Activated CD8-positive, alpha-beta T cell treated with anti-CD3 and anti-CD28 coated beads, Interleukin-2, amount 10 ng/mL, durations not matched to agents 7 days and 5 days (primary cell): ENCODE measurements at regions not wholly inside any gene's neighbourhood (a gene's known extent, or its start where the extent isn't known, plus 50 kb on each side); places are given as distances from the start of the nearest gene placed in this dataset.
"Not testable (repeated sequence)": the region's sequence is repeated elsewhere in the genome, so short reads cannot be mapped to it uniquely, and the experiment has no call there.

Experiments
- ATAC-seq: fragments of 150-1000 bp; cut with Tn5 transposase; one replicate; pipeline ENCODE4 v1.10.0; 2021; ENCODE audit warnings: moderate library complexity
- CTCF ChIA-PET: fragments of 350-600 bp; sonication (Branson Sonifier 250); formaldehyde crosslinking; loops from one replicate; lab custom pipeline; 2021; ENCODE audit warnings: antibody characterized with exemption; lab: Charles Lee
- POLR2A ChIA-PET: fragments of 350-600 bp; sonication (Branson Sonifier 250); formaldehyde crosslinking; loops from one replicate; lab custom pipeline; 2021; ENCODE audit warnings: antibody characterized with exemption; lab: Charles Lee
- DNase-seq: peaks from one replicate; pipeline ENCODE4 v3.0.0-alpha.2; 2020
- H3K27ac Mint-ChIP-seq: one replicate; pipeline ENCODE4 v1.8.0; 2021; ENCODE audit warnings: mild to moderate bottlenecking, mixed read lengths
- H3K27me3 Mint-ChIP-seq: one replicate; pipeline ENCODE4 v1.8.0; 2021; ENCODE audit warnings: low read depth, mixed read lengths
- H3K36me3 Mint-ChIP-seq: one replicate; pipeline ENCODE4 v1.8.0; 2021; ENCODE audit warnings: low read depth, mixed read lengths
- H3K4me1 Mint-ChIP-seq: one replicate; pipeline ENCODE4 v1.8.0; 2021; ENCODE audit warnings: low read depth, mixed read lengths
- H3K4me3 Mint-ChIP-seq: one replicate; pipeline ENCODE4 v1.8.0; 2021; ENCODE audit warnings: mild to moderate bottlenecking, mixed read lengths
- H3K9me3 Mint-ChIP-seq: one replicate; pipeline ENCODE4 v1.8.0; 2022; ENCODE audit warnings: mixed read lengths; ENCODE audit not compliant: insufficient read depth

GRCh38 chr1:234782105-234782751 is 172.2 kb upstream of the IRF2BP2 start:
- ATAC-seq (no peak), DNase-seq (no peak)
- H3K27me3 Mint-ChIP-seq, result no peaks in the 10 kb centered on the region
- ChIA-PET CTCF (interaction anchor here (2.7 kb wide), 1 partner anchor 171 kb away, joined by 6 read pairs; no protein-coding TSS in a partner anchor), POLR2A (no interaction called here)
- H3K9me3 Mint-ChIP-seq, result no peaks in the 10 kb centered on the region
- H3K36me3 Mint-ChIP-seq, result no peaks in the 10 kb centered on the region
- no peaks in the 10 kb centered on the region for H3K4me1 Mint-ChIP-seq
- no peak overlapping the region for H3K27ac Mint-ChIP-seq
- H3K4me3 Mint-ChIP-seq, result no peak overlapping the region

DNA sequence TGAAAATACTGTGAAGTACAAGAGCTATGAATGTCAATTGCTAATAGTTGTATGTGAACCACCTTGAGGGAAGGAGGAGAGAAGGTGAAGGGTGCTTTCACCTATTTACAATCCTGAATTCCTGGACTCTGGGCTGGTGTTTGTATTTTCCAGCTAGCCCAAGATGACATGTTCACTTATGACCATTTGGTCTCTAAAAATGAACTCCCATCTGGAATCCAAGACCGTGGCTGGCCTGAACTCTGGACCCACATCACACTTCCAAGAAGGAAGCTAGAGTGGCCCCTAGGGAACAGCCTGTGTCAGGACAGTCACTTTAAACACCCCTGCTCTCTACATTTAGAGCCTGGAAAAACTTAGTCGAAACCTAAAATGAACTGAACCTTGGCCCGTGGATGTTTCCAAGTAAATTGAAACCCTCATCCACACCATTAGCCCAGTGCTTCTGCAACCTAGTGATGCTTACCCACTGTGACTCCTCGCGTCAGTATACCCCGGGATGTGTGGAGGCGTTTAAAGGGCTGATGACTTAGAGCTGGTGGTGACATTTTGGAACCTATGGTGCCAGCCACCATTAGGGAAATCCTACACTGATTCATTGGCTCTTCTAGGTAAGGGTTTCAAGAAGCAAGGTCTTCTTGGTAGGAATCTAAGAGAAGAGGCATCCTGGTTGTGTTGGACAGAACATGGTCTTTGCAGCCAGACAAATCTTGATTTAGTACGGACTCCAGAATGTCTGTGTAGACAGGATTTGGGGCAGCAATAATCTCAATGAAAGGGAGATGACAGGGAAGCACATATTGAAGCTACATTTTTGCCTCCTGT is 171.5 kb upstream of the IRF2BP2 start:
- H3K36me3 Mint-ChIP-seq, result no peaks in the 10 kb centered on the region
- ChIA-PET POLR2A (no interaction called here), CTCF (interaction anchor here (2.7 kb wide), 1 partner anchor 170 kb away, joined by 6 read pairs; no protein-coding TSS in a partner anchor)
- no peak overlapping the region for H3K27ac Mint-ChIP-seq
- DNase-seq (no peak), ATAC-seq (no peak)
- no peaks in the 10 kb centered on the region for H3K27me3 Mint-ChIP-seq
- no peaks in the 10 kb centered on the region for H3K9me3 Mint-ChIP-seq
- H3K4me3 Mint-ChIP-seq, result no peak overlapping the region
- no peaks in the 10 kb centered on the region for H3K4me1 Mint-ChIP-seq

GRCh38 chr1:234780531-234781162 is 170.7 kb upstream of the IRF2BP2 start:
- DNase-seq (no peak), ATAC-seq (no peak)
- Mint-ChIP-seq H3K36me3 (no peaks in the 10 kb centered on the region), H3K4me3 (no peak overlapping the region), H3K27ac (no peak overlapping the region), H3K9me3 (no peaks in the 10 kb centered on the region), H3K27me3 (no peaks in the 10 kb centered on the region), H3K4me1 (no peaks in the 10 kb centered on the region)
- ChIA-PET POLR2A (no interaction called here), CTCF (interaction anchor here (2.7 kb wide), 1 partner anchor 169 kb away, joined by 6 read pairs; no protein-coding TSS in a partner anchor)

DNA sequence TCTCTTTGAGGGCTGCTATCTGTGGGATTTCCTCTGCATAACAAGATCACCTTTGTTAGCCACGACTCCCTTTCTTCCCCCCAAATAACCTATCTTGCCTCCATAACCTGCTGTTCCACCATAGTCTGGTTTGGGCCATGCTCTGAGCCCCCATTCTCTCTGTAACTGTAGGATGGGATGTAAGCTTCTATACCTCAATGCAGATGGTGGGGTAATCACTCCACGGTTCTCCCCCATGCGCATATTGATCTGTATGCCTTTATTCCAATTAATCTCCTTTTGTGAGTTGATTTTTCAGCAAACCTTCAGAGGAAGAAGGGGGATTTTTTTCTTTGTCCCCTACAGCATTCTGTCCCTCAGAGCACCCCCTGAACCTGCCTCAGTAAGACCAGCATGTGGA is 170.1 kb upstream of the IRF2BP2 start:
- DNase-seq, result no peak
- no peak overlapping the region for H3K27ac Mint-ChIP-seq
- no peak overlapping the region for H3K4me3 Mint-ChIP-seq
- no peak for ATAC-seq
- POLR2A ChIA-PET, result no interaction called here
- CTCF ChIA-PET, result interaction anchor here (2.7 kb wide), 1 partner anchor 168 kb away, joined by 6 read pairs; no protein-coding TSS in a partner anchor
- H3K36me3 Mint-ChIP-seq, result peaks cover 3% of the 10 kb centered on the region
- H3K9me3 Mint-ChIP-seq, result no peaks in the 10 kb centered on the region
- H3K27me3 Mint-ChIP-seq, result no peaks in the 10 kb centered on the region
- H3K4me1 Mint-ChIP-seq, result peaks cover 4% of the 10 kb centered on the region

DNA sequence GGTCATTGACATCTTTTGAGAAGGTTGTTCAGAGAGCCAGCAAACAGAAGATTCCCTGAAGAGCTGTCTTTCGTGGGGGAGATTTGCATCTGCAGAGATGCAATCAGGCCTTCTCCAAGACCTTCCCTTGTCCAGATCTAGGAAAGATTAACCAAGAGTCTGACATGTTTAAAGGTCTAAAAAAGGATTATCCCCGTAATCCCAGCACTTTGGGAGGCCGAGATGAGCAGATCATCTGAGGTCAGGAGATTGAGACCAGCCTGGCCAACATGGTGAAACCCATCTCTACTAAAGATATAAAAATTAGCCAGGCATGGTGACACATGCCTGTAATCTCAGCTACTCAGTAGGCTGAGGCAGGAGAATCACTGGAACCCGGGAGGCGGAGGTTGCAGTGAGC is 169.6 kb upstream of the IRF2BP2 start:
- H3K27me3 Mint-ChIP-seq, H3K9me3 Mint-ChIP-seq, H3K36me3 Mint-ChIP-seq, H3K4me3 Mint-ChIP-seq, H3K4me1 Mint-ChIP-seq, DNase-seq, ATAC-seq, H3K27ac Mint-ChIP-seq: not testable (repeated sequence)
- CTCF ChIA-PET, result interaction anchor here (2.7 kb wide), 1 partner anchor 168 kb away, joined by 6 read pairs; no protein-coding TSS in a partner anchor
- POLR2A ChIA-PET, result interaction anchor here (0.9 to 1.1 kb wide), 2 partner anchors 63 to 232 kb away, joined by 3 to 4 read pairs; no protein-coding TSS in a partner anchor

DNA sequence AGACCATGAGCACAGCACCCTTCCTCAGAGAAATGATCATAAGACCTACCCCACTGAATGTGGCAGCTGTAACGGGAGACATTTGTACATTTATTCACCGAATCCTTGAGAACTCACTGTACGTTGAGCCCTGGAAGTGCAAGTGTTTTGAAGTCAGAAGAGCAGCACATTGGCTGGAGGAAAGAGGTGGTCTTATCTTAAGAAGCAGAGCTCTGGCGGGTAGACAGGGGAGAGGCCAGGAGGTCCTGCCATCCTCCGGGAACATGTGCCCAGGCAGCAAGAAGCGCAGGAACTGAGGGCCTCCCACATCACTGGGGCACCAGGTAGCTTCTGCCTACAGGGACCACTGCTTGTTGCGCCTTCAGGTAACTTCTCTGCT is 169.2 kb upstream of the IRF2BP2 start:
- Mint-ChIP-seq H3K36me3 (peaks cover 3% of the 10 kb centered on the region), H3K9me3 (no peaks in the 10 kb centered on the region), H3K27ac (no peak overlapping the region), H3K4me1 (peaks cover 9% of the 10 kb centered on the region), H3K27me3 (no peaks in the 10 kb centered on the region), H3K4me3 (no peak overlapping the region)
- DNase-seq, result no peak
- no peak for ATAC-seq
- ChIA-PET POLR2A (interaction anchor here (0.9 to 1.1 kb wide), 2 partner anchors 64 to 233 kb away, joined by 3 to 4 read pairs; no protein-coding TSS in a partner anchor), CTCF (no interaction called here)

GRCh38 chr1:234778221-234779159 is 168.5 kb upstream of the IRF2BP2 start:
- H3K4me1 Mint-ChIP-seq, result peaks cover 9% of the 10 kb centered on the region
- no peaks in the 10 kb centered on the region for H3K27me3 Mint-ChIP-seq
- ATAC-seq, result peak; percentile 62
- H3K27ac Mint-ChIP-seq, result no peak overlapping the region
- H3K4me3 Mint-ChIP-seq, result no peak overlapping the region
- H3K9me3 Mint-ChIP-seq, result no peaks in the 10 kb centered on the region
- ChIA-PET CTCF (interaction anchor here (1.0 kb wide), 2 partner anchors 20 to 279 kb away, joined by 3 read pairs; no protein-coding TSS in a partner anchor), POLR2A (interaction anchor here (0.6 to 2.0 kb wide), 5 partner anchors 11 to 233 kb away, joined by 3 to 8 read pairs (median 4); partner anchors contain the start of gene IRF2BP2)
- peak; percentile 45 for DNase-seq
- peaks cover 3% of the 10 kb centered on the region for H3K36me3 Mint-ChIP-seq

DNA sequence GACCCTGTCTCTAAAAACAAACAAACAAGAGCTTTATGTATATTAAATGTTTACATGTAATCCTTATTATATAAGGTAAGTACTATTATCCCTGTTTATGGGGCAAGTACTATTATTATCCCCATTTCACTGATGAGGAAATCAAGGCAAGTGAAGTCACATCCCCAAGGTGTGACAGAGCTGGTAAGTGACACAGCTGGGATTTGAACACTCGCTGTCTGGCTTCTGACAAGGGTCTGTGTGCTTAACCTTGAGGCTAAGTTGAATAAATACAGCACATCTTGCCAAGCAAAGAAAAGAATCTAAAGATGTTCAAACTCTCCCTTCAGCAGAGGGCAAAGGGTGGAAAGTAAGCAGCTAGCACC is 167.9 kb upstream of the IRF2BP2 start:
- Mint-ChIP-seq H3K27ac (no peak overlapping the region), H3K9me3 (no peaks in the 10 kb centered on the region), H3K36me3 (peaks cover 5% of the 10 kb centered on the region), H3K27me3 (no peaks in the 10 kb centered on the region), H3K4me3 (no peak overlapping the region), H3K4me1 (peaks cover 10% of the 10 kb centered on the region)
- POLR2A ChIA-PET, result interaction anchor here (0.6 to 2.0 kb wide), 3 partner anchors 10 to 168 kb away, joined by 3 to 8 read pairs (median 5); partner anchors contain the start of gene IRF2BP2
- ATAC-seq (no peak), DNase-seq (no peak)
- CTCF ChIA-PET, result interaction anchor here (1.0 kb wide), 2 partner anchors 19 to 278 kb away, joined by 3 read pairs; no protein-coding TSS in a partner anchor

- Mint-ChIP-seq H3K9me3 (no peaks in the 10 kb centered on the region), H3K4me1 (peaks cover 17% of the 10 kb centered on the region), H3K27ac (no peak overlapping the region), H3K27me3 (no peaks in the 10 kb centered on the region), H3K36me3 (peaks cover 5% of the 10 kb centered on the region), H3K4me3 (no peak overlapping the region)
- POLR2A ChIA-PET, result interaction anchor here (0.6 to 2.0 kb wide), 4 partner anchors 9 to 167 kb away, joined by 3 to 8 read pairs (median 4); partner anchors contain the start of gene IRF2BP2
- DNase-seq (no peak), ATAC-seq (no peak)
- CTCF ChIA-PET, result interaction anchor here (0.6 to 1.4 kb wide), 4 partner anchors 18 to 278 kb away, joined by 3 read pairs; no protein-coding TSS in a partner anchor
Measured at GRCh38 chr1:234776876-234777855, 167.2 kb upstream of the IRF2BP2 start.
